ES-I3 (cell line): ENCODE measurements at regions not wholly inside any gene's neighbourhood (a gene's known extent, or its start where the extent isn't known, plus 50 kb on each side); places are given as distances from the start of the nearest gene placed in this dataset.

ENCODE experiments used
- H3K36me3 ChIP-seq: 2 replicates; pipeline ENCODE4 v1.6.1; 2013; ENCODE audit warnings: mild to moderate bottlenecking, low read length, control low read depth, moderate library complexity; ENCODE audit not compliant: insufficient read depth
- H3K4me1 ChIP-seq: 2 replicates; pipeline ENCODE4 v1.6.1; 2013; ENCODE audit warnings: mild to moderate bottlenecking, control low read depth, low read length; ENCODE audit not compliant: insufficient read depth
- H3K9ac ChIP-seq: 2 replicates; pipeline ENCODE4 v1.6.1; 2013; ENCODE audit warnings: low read depth, mild to moderate bottlenecking, low read length, moderate library complexity
- H3K9me3 ChIP-seq: 2 replicates; pipeline ENCODE4 v1.6.1; 2013; ENCODE audit warnings: mild to moderate bottlenecking, low read length, moderate library complexity; ENCODE audit not compliant: control insufficient read depth, insufficient read depth

- peaks cover 4% of the 10 kb centered on the region; the same call in 1 of the 2 replicates for H3K9me3 ChIP-seq
- H3K36me3 ChIP-seq = no peaks in the 10 kb centered on the region
- no peaks in the 10 kb centered on the region for H3K4me1 ChIP-seq
- H3K9ac ChIP-seq = no peak overlapping the region
Measured at GRCh38 chr14:101507836-101508150, 53.5 kb upstream of the DIO3 start.

- no peaks in the 10 kb centered on the region for H3K4me1 ChIP-seq
- H3K36me3 ChIP-seq = no peaks in the 10 kb centered on the region
- H3K9me3 ChIP-seq = peaks cover 4% of the 10 kb centered on the region; the same call in 1 of the 2 replicates
- no peak overlapping the region for H3K9ac ChIP-seq
Measured at GRCh38 chr14:101508196-101508947, 52.9 kb upstream of the DIO3 start.

- no peak overlapping the region for H3K9ac ChIP-seq
- no peaks in the 10 kb centered on the region for H3K36me3 ChIP-seq
- no peaks in the 10 kb centered on the region for H3K9me3 ChIP-seq
- H3K4me1 ChIP-seq = no peaks in the 10 kb centered on the region
Measured at GRCh38 chr14:101508948-101509729, 52.2 kb upstream of the DIO3 start.

DNA sequence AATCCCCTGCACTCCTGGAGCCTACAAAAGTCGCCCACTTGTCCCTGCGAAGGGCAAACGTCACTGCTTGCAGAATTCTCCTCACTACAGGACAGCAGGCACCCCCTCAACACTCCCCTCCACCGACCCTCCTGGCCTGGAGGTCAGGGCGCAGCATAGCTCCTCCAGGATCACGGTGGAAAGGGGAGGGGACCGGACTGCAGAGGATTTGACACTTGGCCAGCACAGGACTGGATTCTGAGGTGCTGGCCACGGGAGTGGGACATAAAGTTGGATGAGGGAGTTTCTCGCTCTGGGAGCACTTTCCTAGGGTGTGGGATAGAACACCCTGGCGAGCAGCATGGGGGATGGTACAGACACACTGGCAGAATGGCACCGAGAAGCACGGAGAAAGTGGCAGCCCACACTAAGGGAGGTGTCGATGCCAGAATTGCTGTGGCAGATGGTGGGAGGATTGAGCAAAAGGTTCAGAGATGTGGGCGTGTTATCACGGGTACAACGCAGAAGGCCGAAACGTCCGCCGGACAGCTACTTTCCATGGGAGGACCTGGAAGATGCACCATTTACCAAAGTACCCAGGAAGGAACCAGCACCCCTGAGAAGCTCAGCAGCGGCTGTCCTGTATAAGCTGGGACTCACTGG lies 51.4 kb upstream of the DIO3 start:
- H3K4me1 ChIP-seq = no peaks in the 10 kb centered on the region
- H3K9ac ChIP-seq = no peak overlapping the region
- no peaks in the 10 kb centered on the region for H3K36me3 ChIP-seq
- H3K9me3 ChIP-seq = peaks cover 2% of the 10 kb centered on the region; the same call in 1 of the 2 replicates

DNA sequence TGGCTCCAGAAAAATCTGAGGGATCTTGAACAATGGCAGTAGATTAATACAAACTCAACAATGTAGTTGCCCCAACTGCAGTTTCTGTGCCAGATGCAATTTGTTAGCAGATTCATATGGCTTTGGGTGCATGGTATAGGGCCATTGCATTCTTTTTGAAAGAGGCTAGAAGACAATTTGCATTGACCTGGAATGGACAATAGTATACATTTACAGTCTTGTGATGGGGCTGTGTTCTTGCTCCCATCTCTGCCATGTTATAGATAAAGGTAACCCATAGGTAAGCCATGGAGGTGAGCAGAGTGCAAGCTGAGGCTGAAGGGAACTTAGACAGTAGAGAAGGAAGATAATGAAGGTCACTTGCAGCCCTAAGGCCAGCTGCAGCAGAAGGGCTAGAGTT lies 50.1 kb upstream of the DIO3 start:
- H3K36me3 ChIP-seq = no peaks in the 10 kb centered on the region
- no peak overlapping the region for H3K9ac ChIP-seq
- H3K9me3 ChIP-seq = peaks cover 2% of the 10 kb centered on the region; the same call in 1 of the 2 replicates
- no peaks in the 10 kb centered on the region for H3K4me1 ChIP-seq
